ENCODE measurements at regions not wholly inside any gene's neighbourhood (a gene's known extent, or its start where the extent isn't known, plus 50 kb on each side); places are given as distances from the start of the nearest gene placed in this dataset.

DNA sequence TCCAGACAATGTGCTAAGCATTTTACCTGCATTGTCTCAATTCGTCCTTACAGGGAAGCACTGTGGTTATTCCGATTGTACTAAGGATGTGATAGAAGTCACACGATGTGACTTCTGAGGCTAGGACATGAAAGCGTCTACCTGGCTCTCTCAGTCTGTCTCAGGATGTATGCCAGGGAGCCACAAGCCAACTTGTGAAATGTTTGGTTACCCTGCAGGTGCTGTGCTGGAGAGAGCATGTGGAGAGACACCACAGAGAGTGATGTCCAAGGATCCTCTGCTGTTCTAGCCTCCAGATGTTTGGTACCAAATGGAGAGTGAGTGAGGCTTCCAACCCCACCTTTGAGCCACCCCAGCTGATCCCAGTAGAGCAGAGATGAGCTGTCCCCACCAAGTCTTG, 120.1 kb upstream of the IL12B start:
- DNase-seq = no peak
- intact Hi-C loops (cut with DNase I) = no loop called here

DNA sequence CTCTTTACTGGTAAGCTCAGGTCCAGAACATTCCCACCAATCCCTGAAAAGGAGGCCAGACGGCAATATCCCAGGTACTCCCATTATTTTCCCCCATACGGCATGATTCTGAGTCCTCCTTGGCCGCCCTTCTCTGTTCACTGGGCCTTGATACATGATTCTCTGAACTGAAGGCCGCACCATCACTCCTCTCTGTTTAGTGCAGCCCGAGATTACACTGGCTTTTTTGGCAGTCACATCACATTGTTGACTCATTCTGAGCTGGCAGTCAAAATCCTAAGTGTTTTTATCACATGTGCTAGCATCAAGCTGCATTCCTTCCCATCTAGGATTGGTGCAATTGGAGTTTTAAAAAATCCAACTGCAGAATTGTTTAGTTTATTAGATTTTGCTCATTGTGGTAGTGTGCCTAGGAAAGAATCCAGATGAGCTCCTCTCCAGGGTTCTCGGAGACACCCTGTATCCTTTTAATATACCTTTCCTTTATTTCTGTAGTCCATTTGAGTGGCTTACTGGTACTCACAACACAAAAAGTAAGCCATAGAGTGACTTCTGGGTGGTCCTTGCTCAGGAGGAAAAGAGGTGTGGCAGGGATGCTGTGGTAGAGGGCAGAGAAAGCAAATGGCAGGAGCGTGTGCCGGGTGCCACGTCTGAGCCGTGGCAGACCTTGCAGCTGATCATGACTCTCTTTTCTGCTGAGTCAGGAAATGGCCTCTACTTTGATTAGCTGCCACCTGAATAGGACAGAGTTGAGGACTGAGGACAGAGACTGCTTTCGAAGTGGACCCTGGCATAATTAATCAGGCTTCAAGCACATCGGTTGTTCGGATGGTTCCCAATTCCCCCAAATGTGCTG, 121.1 kb upstream of the IL12B start:
- intact Hi-C loops (cut with DNase I) = no loop called here
- no peak for DNase-seq

DNA sequence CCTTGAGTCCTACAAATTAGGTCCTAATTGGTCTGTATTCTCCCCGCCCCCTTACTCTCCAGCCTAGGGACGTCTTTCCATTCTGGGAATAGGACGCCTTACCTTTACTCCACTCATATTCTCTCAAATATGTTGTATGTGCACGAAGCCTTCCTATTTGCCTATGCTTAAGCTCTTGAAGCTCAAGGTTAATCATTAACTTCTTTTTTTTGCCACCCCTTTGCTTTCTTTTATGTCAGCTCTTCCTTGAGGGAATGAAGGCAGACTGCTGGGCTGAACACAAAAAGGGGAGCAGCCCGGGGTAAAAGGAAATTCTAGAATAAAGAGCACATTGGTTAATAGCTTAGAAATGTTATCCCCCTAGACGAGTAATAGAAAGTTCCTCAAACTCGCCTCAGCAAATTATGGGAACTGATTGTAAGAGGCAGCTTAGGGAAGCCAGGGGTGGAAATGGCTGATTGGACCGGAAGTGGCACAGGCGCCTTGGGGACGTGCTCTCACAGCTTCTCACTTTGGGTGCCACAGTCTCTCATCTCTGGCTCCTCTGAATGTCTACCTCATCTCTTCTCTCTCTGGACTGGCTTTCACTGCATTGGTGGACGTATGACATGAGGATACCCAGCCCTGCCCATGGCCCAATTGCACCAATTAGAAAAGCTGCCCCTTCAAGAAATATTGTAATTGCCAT, 122.3 kb upstream of the IL12B start:
- DNase-seq = peak in 1 of 42 donors; percentile 24
- intact Hi-C loops (cut with DNase I) = no loop called here

- intact Hi-C loops (cut with DNase I) = no loop called here
Observed at GRCh38 chr5:159453209-159453608, 122.9 kb upstream of the IL12B start.

GRCh38 chr5:159456261-159456660, 126.0 kb upstream of the IL12B start:
- intact Hi-C loops (cut with DNase I) = no loop called here
- no peak for DNase-seq

More at GRCh38 chr5:159453209-159453608, 122.9 kb upstream of the IL12B start:
- no peak for DNase-seq

GRCh38 chr5:159456722-159457465, 126.6 kb upstream of the IL12B start:
- DNase-seq = peak in 1 of 42 donors; percentile 27
- intact Hi-C loops (cut with DNase I) = no loop called here

DNA sequence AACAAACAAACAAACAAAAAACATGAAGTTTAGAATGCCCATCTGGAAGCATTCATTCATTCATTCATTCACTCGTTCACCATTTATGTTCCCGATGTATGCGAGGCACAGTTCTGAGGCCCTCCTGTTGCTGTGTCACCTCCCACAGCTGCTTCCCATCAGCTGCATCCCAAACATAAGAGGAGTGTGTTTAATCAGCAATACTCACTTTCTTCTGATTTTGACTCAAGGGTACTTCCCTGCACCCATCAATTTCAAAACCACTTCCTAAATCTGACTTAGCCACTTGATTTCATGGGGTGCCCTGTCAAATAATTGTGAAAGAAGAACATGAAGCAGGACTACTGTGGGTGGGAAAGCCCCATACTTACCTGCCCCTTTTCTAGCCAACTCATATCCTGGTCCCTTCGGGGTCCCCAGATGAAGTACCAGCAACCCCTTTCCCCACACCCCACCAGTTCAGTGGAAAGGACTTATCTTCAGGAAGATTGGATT, 128.0 kb upstream of the IL12B start:
- no peak for DNase-seq
- intact Hi-C loops (cut with DNase I) = no loop called here

- intact Hi-C loops (cut with DNase I) = no loop called here
- no peak for DNase-seq
Observed at GRCh38 chr5:159459132-159459627, 128.9 kb upstream of the IL12B start.

GRCh38 chr5:159459951-159460538, 129.8 kb upstream of the IL12B start:
- intact Hi-C loops (cut with DNase I) = no loop called here

GRCh38 chr5:159463590-159464321, 133.5 kb upstream of the IL12B start:
- DNase-seq = peak in 1 of 42 donors; percentile 4
- intact Hi-C loops (cut with DNase I) = no loop called here

More at GRCh38 chr5:159459951-159460538, 129.8 kb upstream of the IL12B start:
- no peak for DNase-seq

GRCh38 chr5:159465604-159466003, 135.3 kb upstream of the IL12B start:
- DNase-seq = peak in 1 of 42 donors; percentile 8
- intact Hi-C loops (cut with DNase I) = no loop called here

DNA sequence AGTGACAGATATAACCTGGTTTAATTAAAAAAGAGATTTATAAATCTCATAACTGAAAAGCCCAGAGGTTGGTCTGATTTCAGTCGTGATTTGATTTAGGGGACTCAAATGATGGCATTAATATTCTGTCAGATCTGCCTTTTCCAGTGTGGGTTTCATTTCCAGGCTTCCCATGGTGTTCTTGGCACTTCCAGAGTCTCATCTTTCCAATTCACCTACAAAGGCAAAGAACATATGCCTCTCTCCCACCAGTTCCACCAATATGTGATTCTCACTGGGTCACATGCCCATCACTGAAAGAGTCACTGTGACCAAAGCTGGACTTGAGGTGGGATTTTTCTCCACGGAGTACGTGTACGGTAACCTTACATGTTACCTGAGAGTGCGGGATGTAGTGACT, 137.4 kb upstream of the IL12B start:
- DNase-seq = no peak
- intact Hi-C loops (cut with DNase I) = no loop called here

GRCh38 chr5:159469496-159470372, 139.4 kb upstream of the IL12B start:
- intact Hi-C loops (cut with DNase I) = no loop called here
- no peak for DNase-seq

- no peak for DNase-seq
- intact Hi-C loops (cut with DNase I) = no loop called here
Observed at GRCh38 chr5:159471904-159472303, 141.6 kb upstream of the IL12B start.

- DNase-seq = no peak
- intact Hi-C loops (cut with DNase I) = no loop called here
Observed at GRCh38 chr5:159475026-159475425, 144.7 kb upstream of the IL12B start.

DNA sequence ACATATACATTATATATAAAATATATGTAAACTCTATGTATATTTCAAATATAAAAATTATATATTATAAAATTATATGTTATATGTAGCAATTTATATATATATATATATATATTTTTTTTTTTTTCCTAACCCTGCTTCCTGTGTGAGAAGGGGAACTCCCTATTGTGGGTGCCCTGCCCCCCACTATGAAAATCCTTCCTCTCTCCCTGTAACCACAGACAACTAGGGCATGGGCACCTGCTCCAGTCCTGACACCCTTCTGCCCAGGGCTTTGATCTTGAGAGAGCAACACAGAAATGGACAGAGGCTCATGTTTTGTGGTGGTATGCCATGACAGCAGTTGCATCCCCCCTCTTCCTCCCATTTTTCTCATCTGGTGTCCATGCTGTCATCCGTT, 148.7 kb upstream of the IL12B start:
- intact Hi-C loops (cut with DNase I) = no loop called here
- no peak for DNase-seq

DNA sequence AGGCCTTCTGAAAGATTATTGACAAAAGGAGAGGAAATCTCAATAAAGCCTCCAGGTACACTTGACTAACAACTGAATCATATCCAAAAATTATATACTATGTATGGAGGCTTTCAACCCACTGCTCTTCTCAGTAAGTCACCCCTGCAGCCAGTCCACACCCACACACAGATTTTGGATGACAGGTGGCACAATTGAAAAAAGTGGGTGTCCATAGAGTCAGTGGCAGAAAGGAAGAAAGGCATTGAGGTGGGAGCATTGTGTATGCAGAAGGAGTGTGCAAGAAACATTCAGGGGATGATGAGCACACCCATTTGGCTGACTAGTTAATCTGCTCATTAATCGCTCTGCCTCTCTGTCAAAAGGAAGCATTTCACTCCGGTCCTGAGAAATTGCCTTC, 150.6 kb upstream of the IL12B start:
- intact Hi-C loops (cut with DNase I) = no loop called here
- DNase-seq = peak in 5 of 42 donors; percentile 17 to 53 (median 35)
